ENCODE measurements at regions not wholly inside any gene's neighbourhood (a gene's known extent, or its start where the extent isn't known, plus 50 kb on each side); places are given as distances from the start of the nearest gene placed in this dataset.

DNA sequence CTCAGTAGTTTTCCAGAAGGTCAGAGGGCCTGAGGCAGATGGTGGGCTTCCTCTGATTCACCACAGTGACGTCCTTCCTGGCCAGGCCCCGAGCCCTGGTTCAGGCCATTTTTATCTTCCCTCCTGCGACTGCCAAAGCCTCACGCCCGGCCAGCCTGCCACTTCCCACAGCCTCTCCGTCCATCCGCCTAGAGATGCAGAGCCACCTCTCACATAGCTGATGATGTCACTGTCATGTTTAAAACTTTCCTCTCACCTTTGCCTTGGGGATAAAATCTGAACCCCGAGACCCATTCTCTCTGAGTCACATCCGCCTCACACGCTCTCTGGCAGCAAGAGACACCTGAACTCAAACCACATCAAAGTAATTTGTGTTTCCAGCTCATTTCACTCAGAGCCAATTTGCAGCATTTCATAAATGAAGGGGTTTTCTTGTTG is 175.3 kb downstream of the QDPR start:
- DNase-seq (ENCODE audit: low spot score), result no peak

DNA sequence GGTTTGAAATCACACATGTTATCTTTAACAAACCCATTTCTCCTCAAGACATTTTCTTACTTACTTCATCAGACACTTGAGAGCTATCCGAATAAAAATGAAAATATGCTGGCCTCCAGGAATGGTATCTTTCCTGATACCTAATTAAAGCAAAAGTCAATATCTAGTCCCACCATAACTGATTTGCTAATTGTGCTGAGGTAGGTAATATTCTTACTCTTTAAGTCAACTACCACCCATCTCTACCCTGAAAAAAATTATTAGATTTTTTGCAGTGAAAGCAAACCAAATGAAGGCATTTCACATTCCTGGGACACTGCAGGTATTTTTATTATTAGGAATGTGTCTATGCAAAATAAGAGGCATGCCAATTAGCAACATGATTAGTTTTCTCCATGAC is 175.8 kb downstream of the QDPR start:
- DNase-seq (ENCODE audit: low spot score), result no peak

- DNase-seq (ENCODE audit: low spot score), result no peak
These were observed 176.5 kb downstream of the QDPR start for GRCh38 chr4:17335371-17335770.

GRCh38 chr4:17332478-17332877 is 179.4 kb downstream of the QDPR start:
- DNase-seq (ENCODE audit: low spot score), result no peak

GRCh38 chr4:17329046-17329445 is 182.8 kb downstream of the QDPR start:
- no peak for DNase-seq (ENCODE audit: low spot score)

DNA sequence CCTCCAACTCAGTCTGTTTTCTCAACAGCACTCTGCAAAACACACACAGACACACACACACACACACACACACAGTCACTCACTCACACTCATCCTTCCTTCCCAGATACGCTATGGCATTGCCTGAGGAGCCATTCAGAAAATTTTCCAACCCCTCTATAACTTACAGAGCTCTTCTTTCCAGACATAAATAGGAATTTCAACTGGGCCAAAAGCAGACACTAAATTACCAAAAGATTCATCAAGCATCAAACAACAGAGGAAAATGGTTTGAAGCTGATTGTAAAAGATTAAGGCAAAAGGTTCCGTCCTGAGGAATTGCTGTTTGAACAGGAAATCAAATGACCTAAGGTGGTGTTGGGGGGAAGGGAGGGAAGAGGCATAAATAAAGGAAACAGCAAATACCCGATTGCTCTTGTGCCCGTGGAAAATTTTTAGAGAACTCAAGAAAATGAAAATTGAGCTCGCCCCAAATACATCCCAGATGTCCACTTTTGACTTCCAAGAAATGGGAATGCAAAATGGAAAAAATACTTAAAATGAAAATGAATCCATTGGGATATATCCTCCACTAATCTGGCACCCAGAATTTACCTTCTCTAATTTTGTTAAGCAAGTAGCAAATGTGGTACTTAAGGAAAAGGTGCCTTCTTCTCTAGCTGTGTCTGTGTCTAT is 183.6 kb downstream of the QDPR start:
- no peak for DNase-seq (ENCODE audit: low spot score)

GRCh38 chr4:17327591-17327990 is 184.3 kb downstream of the QDPR start:
- DNase-seq (ENCODE audit: low spot score), result no peak

DNA sequence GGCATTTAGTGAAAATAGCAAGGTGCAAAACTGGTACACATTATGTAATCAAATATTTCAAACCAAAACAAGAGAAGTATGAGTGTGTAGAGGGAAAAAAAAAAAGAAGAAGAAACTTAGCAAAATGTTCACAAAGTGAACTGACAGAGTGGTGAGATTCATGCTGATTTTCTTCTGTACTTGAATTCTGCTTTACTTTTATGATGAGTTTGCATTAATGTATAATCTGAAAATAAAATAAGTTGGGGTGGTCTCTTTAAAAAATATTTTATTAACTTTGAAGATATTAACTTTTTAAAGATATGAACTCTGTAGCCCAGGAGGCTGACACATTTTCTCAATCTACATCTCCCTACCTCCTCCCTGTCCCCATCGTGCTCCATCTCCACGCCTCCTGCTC is 185.1 kb downstream of the QDPR start:
- DNase-seq (ENCODE audit: low spot score), result no peak

GRCh38 chr4:17325098-17325497 is 186.8 kb downstream of the QDPR start:
- DNase-seq (ENCODE audit: low spot score), result no peak

- DNase-seq (ENCODE audit: low spot score), result peak; percentile 11
These were observed 187.5 kb downstream of the QDPR start for GRCh38 chr4:17324386-17324830.

- no peak for DNase-seq (ENCODE audit: low spot score)
These were observed 188.1 kb downstream of the QDPR start for GRCh38 chr4:17323554-17324385.

DNA sequence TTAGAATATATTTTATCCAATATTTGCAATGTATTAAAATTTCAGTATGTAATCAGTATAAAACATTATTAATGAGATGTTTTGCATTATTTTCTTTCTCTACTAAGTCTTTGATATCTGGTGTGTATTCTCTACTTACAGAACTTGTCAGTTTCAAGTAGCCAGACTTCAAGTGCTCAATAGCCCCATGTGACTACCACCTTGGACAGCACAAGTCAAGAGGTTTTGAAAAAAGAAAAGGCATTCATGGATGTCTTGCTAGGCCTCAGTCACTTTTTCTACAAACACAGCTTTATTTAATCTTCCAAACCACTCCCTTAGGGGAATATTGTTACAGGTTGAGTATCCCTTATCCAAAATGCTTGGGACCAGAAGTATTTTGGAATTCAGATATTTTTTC is 189.4 kb downstream of the QDPR start:
- no peak for DNase-seq (ENCODE audit: low spot score)

GRCh38 chr4:17320046-17320445 is 191.8 kb downstream of the QDPR start:
- no peak for DNase-seq (ENCODE audit: low spot score)

DNA sequence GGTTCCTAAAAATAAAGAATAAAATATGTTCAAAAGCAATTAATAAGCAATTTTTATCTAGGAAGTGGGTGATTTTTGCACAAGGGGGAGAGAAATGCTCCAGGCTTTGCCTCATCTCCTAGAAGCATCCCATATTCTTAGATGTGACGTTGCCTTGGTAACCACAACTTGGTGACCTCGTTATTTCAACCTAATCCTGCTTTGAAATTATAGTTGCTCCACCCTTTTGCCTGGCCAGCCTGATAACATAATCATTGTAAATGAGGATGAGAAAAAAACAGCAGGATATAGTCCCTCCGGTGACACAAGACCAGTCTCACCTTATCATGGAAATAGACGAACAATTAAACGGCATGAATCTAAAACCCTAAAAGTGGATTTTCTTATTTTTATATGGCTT is 194.4 kb downstream of the QDPR start:
- no peak for DNase-seq (ENCODE audit: low spot score)

DNA sequence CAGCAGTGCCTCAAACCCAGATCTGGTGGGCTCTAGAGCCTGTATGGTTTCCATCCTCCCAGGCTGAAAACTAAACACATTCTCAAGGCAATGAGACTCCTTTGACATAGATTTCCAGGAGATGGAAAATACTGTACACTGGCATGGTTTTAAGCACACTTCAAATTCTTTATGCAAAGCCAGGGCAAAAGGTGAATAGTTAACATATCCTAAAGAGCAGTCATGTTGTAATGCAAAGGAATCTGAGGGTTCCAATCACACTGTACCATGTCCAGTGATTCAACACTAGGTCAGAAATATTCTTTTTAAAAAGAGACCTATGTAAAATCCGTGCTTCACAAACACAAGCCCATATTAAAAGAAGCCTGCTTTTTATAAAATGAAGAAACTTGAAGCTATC is 195.3 kb downstream of the QDPR start:
- DNase-seq (ENCODE audit: low spot score), result no peak

DNA sequence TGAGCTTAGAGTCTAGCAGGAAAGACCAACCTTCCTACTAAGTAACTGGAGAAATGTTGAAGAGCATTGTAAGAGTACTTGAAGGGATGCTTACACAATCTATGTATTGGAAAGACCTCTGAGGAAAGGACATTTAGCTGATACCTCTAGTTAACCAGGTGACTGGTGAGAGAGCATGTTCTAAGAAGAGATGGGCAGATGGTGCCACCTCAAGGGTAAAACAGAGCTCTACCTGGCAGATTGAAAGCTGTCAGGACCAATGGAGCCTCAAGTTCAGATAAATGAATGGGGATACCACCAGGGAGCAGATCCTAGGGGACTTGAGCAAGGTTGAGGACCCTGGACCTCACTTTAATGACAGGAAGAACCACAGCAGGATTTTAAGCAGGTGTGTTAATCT is 196.4 kb downstream of the QDPR start:
- DNase-seq (ENCODE audit: low spot score), result no peak

DNA sequence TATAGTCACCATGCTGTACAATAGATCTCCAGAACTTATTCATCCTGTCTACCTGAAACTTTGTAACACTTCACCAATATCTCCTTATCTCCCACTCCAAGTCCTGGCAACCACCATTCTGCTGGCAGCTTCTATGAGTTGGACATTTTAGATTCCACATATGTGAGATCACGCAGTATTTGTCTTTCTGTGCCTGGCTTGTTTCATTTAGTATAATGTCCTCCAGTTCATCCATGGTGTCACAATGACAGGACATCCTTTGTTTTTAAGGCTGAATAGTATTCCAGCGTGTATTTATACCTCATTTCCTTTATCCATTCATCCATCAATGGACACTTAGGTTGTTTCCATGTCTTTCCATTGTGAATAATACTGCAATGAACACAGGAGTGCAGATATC is 198.7 kb downstream of the QDPR start:
- no peak for DNase-seq (ENCODE audit: low spot score)

- DNase-seq (ENCODE audit: low spot score), result no peak
These were observed 201.6 kb downstream of the QDPR start for GRCh38 chr4:17310269-17310652.

- no peak for DNase-seq (ENCODE audit: low spot score)
These were observed 202.2 kb downstream of the QDPR start for GRCh38 chr4:17309567-17310268.

DNA sequence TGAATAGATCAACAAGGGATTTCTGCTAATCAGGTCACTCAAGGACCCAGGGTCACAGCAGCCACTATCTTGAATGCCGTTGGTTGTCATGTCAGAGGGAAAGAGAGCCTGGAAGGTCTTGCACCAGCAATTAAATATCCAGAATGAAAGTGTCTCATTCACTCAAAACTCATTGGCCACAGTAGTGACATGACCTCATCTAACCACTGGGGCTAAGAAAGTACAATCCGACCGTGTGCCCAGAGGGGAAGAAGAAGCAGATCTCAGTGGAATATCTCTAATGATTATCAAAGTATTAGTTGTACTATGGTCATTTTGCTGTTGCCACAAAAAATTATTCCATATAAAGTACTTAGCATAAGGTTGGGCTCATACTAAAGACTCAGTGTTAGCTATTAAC is 210.0 kb downstream of the QDPR start:
- no peak for DNase-seq (ENCODE audit: low spot score)

GRCh38 chr4:17301266-17301665 is 210.6 kb downstream of the QDPR start:
- DNase-seq (ENCODE audit: low spot score), result no peak

- no peak for DNase-seq (ENCODE audit: low spot score)
These were observed 214.7 kb downstream of the QDPR start for GRCh38 chr4:17296921-17297890.

Data from hematopoietic multipotent progenitor cell treated with erythropoietin and hydrocortisone succinate and interleukin-3 and kit ligand, for 15 days (in vitro differentiated cells).